ENCODE measurements at regions not wholly inside any gene's neighbourhood (a gene's known extent, or its start where the extent isn't known, plus 50 kb on each side); places are given as distances from the start of the nearest gene placed in this dataset.

GRCh38 chr22:47750086-47750485, 987.6 kb downstream of the TBC1D22A start:
- DNase-seq, result no peak

DNA sequence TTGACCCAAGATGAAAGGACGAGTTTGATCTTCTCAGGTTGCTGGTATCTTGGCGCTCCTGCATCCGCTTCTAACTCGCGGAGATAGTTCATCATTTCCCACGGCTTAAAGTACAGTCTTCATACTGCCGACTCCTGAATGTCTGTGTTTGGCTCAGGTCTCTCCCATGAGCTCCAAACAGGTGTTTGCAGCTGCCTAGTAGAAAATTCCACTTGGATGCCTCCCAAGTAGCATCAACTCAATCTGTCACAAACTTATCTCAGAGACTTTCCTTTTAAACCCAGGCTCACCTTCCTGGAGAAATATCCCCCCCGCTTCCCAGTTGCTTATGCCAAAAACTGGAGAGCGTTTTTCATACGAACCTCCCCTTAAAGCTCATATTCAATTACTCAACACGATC, 986.5 kb downstream of the TBC1D22A start:
- no peak for DNase-seq

DNA sequence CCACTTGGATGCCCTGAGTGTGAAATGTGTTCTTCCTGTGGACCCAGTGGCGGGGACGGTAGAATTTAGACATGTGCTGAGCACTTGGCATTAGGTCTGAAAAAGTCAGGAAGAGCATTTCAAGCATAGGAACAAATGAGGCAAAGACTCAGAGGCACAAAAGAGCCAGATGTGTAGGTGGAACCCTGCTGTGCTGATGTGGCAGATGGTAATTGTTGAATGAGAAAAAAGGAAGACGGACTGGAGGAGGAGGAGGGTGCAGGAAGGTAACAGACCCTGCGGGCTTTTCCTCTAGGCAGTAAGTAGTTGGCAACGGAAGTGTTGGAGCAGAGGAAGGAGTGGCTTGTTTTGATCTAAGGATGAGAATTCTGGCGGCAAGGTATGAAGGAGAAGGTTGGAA, 985.8 kb downstream of the TBC1D22A start:
- DNase-seq, result no peak

DNA sequence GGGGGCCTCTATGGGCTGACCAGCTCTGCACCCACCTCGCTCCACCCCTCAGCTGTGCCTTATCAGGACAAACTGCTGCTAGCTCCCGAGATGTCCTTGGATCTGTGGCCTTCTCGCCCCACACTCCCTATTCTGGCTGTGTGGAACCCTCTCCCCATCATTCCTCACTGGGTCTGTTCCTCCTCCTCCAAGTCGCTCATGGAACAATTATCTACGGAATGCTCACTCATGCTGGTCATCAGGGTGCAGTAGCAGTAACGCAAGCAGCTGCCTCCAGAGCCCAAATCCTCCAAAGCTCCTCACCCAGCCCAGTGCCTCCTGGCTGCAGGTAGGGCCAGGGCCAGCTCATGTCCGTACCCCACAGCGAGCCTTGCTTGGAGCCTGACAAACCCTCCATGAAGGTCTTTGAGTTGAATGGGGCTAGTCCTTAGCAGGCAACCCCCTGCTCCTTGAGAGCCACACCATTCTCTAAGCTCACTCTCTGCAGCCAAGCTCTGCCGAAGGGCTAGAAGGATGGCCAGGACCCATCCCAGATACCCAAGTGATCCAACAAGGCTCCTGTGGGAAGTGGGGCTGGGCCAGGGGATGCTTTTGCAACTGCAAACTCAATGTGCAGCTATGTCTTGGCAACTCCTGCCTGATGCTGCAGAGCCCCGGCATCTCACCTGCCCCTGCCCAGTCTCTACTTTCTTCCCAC, 977.8 kb downstream of the TBC1D22A start:
- DNase-seq, result no peak

DNA sequence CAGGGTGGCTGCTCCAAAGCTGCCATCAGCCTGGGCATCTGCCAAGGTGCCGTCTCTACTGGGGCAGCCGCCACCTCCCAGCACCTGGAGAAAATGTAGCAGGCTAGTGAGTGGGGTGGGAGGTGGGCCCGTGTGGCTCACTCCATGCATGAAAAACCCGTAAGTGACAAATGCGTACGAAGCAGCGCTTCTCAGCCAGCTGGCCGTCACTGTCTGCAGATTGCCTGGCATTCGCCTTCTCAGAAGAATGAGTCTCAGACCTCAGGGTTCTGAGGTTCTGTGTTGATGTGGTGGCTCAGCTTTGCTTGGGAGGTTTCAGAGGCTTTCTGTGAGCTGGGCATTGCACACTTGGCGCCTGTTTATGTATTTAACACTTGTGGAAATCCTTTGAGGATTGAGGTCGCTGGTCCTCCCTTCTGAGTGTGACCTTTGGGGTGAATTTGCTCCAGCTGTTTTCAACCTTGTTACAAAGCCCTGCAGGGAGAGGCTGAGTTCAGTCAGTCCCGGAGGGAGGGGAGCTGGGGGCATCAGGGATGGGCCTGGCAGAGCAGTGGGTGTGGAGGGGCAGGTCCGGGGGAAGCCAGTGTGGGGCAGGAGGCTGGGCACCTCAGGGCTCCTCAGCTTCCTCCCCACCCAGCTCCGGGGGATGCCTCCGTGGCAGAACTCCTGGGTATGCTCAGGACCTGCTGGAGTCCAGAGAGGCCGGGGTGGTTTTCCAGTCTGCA, 977.0 kb downstream of the TBC1D22A start:
- DNase-seq, result no peak

- DNase-seq, result no peak
Observed at GRCh38 chr22:47738472-47739013, 976.1 kb downstream of the TBC1D22A start.

GRCh38 chr22:47736186-47737034, 974.0 kb downstream of the TBC1D22A start:
- DNase-seq, result no peak

GRCh38 chr22:47734511-47734910, 972.1 kb downstream of the TBC1D22A start:
- DNase-seq, result no peak

DNA sequence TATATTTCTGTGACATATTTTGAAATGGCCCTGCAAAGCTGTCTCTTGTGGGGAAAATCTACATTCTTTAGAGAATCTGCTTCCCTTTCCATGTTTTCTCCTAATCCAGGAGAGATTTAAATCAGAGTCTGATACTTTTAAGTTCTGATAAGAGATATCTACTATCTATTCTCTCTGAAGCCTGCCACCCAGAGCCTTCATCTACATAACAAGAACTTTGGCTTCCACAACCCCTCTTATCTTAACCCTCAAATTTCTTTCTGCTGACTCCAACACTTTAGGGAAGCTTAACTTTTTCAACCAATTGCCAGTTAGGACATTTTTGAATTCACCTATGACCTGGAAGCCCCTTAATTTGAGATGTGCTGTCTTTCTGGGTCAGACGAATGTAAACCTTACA, 965.2 kb downstream of the TBC1D22A start:
- DNase-seq, result no peak

GRCh38 chr22:47724751-47725150, 962.3 kb downstream of the TBC1D22A start:
- DNase-seq, result no peak

DNA sequence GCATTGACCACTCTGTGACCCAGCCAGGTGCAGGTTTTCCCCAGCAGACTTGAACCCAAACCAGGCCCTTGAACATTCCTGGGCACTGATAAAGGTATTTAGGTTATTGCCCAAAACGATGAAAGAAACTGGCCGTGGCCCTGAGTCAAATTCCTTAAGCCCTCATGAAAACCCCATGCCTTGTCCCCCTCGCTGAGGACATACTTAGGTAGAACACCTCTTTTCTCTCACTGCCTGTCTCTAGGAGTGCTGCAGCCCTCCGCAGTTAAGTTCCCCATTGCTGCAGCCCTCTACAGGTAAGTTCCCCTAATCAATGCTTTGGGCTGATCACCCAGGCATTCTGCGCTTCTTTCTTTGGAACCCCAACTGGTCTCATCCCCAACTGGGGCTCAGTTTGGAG, 961.6 kb downstream of the TBC1D22A start:
- no peak for DNase-seq

DNA sequence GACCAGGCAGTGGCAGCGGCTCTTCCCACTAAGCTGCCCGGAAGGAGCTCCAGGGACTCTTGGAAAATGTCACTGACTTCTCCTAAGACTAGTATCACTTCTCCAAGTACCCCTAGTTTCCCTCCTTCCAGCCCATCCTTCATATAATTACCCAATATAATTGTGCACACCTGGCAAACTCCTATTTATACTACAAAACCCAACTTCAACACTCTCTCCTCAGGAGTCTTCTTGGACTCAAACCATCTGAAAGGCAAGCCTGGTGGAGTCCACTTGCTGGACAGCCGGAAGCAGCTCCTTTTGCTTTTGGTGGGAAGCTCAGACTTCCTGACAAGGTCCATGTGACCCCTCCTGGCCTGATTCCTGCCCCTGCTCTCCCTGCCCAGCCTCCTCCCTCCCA, 955.9 kb downstream of the TBC1D22A start:
- no peak for DNase-seq

- no peak for DNase-seq
Observed at GRCh38 chr22:47716890-47717615, 954.6 kb downstream of the TBC1D22A start.

- DNase-seq, result no peak
Observed at GRCh38 chr22:47715866-47716578, 953.6 kb downstream of the TBC1D22A start.

GRCh38 chr22:47713941-47714340, 951.5 kb downstream of the TBC1D22A start:
- DNase-seq, result no peak

GRCh38 chr22:47710135-47710534, 947.7 kb downstream of the TBC1D22A start:
- DNase-seq, result no peak

DNA sequence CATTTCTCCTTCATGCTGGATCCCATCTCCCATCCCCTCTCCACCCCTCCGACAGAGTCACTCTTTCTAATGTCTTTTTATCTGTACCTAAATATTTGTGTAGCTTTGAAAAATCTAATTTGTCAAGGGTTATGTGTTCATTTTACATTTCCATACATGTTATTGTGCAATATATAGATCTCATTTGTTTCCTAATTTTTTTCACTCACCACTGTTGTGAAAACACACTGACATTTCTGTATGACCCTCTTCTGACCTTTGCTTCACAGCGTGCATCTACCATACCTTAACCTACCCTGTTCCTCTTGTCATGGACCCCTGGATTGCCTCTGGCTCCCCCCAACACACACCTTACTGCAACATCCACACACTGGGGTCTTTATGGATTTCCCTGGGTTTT, 942.9 kb downstream of the TBC1D22A start:
- DNase-seq, result no peak

- no peak for DNase-seq
Observed at GRCh38 chr22:47698906-47699305, 936.5 kb downstream of the TBC1D22A start.

DNA sequence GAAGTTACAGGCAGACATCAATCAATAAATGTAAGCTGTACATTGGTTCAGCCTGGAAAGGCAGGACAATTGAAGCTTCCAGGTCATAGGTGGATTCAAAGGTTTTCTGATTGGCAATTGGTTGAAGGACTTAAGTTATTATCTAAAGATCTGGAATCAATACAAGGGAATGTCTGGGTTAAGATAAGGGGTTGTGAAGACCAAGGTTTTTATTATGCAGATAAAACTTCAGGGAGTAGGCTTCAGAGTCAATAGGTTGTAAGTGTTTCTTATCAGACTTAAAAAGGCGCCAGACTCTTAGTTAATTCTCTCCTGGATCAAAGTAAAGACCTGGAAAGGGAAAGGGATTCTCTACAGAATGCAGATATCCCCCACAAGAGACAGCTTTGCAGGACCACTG, 935.4 kb downstream of the TBC1D22A start:
- no peak for DNase-seq

GRCh38 chr22:47696776-47697175, 934.3 kb downstream of the TBC1D22A start:
- no peak for DNase-seq

GRCh38 chr22:47695176-47695575, 932.7 kb downstream of the TBC1D22A start:
- DNase-seq, result no peak
